B cell (primary cell): ENCODE measurements at regions not wholly inside any gene's neighbourhood (a gene's known extent, or its start where the extent isn't known, plus 50 kb on each side); places are given as distances from the start of the nearest gene placed in this dataset.

ENCODE experiments used
- ATAC-seq: fragments of 200-7000 bp; cut with Tn5 transposase; one replicate; pipeline ENCODE4 v1.10.0; 2021; ENCODE audit warnings: low read depth, mild to moderate bottlenecking, moderate number of reproducible peaks, moderate library complexity
- CTCF ChIA-PET: fragments of 350-600 bp; sonication (Branson Sonifier 250); formaldehyde crosslinking; loops from one replicate; lab custom pipeline; 2021; ENCODE audit warnings: antibody characterized with exemption, inconsistent platforms; lab: Charles Lee
- POLR2A ChIA-PET: fragments of 350-600 bp; sonication (Branson Sonifier 250); formaldehyde crosslinking; loops from one replicate; lab custom pipeline; 2021; ENCODE audit warnings: antibody characterized with exemption; lab: Charles Lee
- DNase-seq: peaks from one replicate; pipeline ENCODE4 v3.0.0; 2013
- H2AFZ ChIP-seq: 2 replicates; pipeline ENCODE4 v1.6.1; 2012; ENCODE audit warnings: mild to moderate bottlenecking, low read depth, low read length; ENCODE audit not compliant: insufficient read depth, poor library complexity, severe bottlenecking
- H3K27ac ChIP-seq, 2 donors: 1 replicate in 1 of 2; 2 replicates in 1 of 2; pipeline ENCODE4 v1.5.1; 2012 to 2013; ENCODE audit warnings: low read length in 2 of 2, mild to moderate bottlenecking in 2 of 2, moderate library complexity in 1 of 2
- H3K27me3 ChIP-seq, 4 experiments: fragments of 200-600 bp in 1 of 4; sonication (generic) in 1 of 4; replicated peaks in 1 of 4; 1 replicate in 2 of 4; 2 replicates in 2 of 4; pipeline versions ENCODE4 v1.6.1 to v1.7.0; 2013 to 2016; ENCODE audit warnings: low read length in 3 of 4, mild to moderate bottlenecking in 2 of 4, mixed read lengths in 1 of 4, moderate library complexity in 1 of 4; ENCODE audit not compliant: insufficient read depth in 4 of 4, control insufficient read depth in 3 of 4; ENCODE audit errors: control extremely low read depth in 1 of 4
- H3K36me3 ChIP-seq, 2 experiments: replicated peaks in 1 of 2; 1 replicate in 1 of 2; 2 replicates in 1 of 2; pipeline versions ENCODE4 v1.6.1 to v1.7.1; 2013; ENCODE audit warnings: low read length in 1 of 2; ENCODE audit not compliant: insufficient read depth in 2 of 2, control insufficient read depth in 1 of 2; ENCODE audit errors: control extremely low read depth in 1 of 2, extremely low read depth in 1 of 2
- H3K4me1 ChIP-seq, 2 donors: fragments of 200-600 bp in 1 of 2; sonication (generic) in 1 of 2; 1 replicate in 1 of 2; 2 replicates in 1 of 2; pipeline versions ENCODE4 v1.5.1 to v1.6.1; 2013 to 2017; ENCODE audit warnings: low read length in 2 of 2; ENCODE audit not compliant: control insufficient read depth in 2 of 2, insufficient read depth in 2 of 2
- H3K4me2 ChIP-seq: replicated peaks from 2 replicates; pipeline ENCODE3; 2012; ENCODE audit warnings: mild to moderate bottlenecking, low read depth, low read length; ENCODE audit not compliant: poor library complexity, severe bottlenecking
- H3K4me3 ChIP-seq, 5 experiments: fragments of 200-600 bp in 1 of 5; sonication (generic) in 1 of 5; 1 replicate in 3 of 5; 2 replicates in 2 of 5; pipeline versions ENCODE4 v1.5.1 to v1.7.0; 2011 to 2016; ENCODE audit warnings: low read length in 4 of 5, mild to moderate bottlenecking in 4 of 5, low read depth in 2 of 5, control low read depth in 1 of 5, moderate library complexity in 1 of 5; ENCODE audit not compliant: insufficient read depth in 1 of 5; ENCODE audit errors: control extremely low read depth in 1 of 5, extremely low read depth in 1 of 5
- H3K79me2 ChIP-seq: fragments of 200-600 bp; sonication (generic); one replicate; pipeline ENCODE4 v1.6.0; 2016; ENCODE audit warnings: low read length; ENCODE audit not compliant: control insufficient read depth, insufficient read depth
- H3K9ac ChIP-seq: fragments of 200-600 bp; sonication (generic); 2 replicates; pipeline ENCODE4 v1.6.1; 2017; ENCODE audit warnings: mild to moderate bottlenecking, low read length, moderate library complexity
- H3K9me3 ChIP-seq, 3 donors: one replicate each; pipeline versions ENCODE4 v1.6.1 to v1.7.1; 2013; ENCODE audit warnings: low read length in 2 of 3; ENCODE audit not compliant: control insufficient read depth in 2 of 3, insufficient read depth in 1 of 3; ENCODE audit errors: control extremely low read depth in 1 of 3
- H4K20me1 ChIP-seq: 2 replicates; pipeline ENCODE4 v1.6.0; 2012; ENCODE audit warnings: mild to moderate bottlenecking, low read length; ENCODE audit not compliant: insufficient read depth, control insufficient read depth, poor library complexity, severe bottlenecking
- H3K27ac Mint-ChIP-seq: one replicate; pipeline ENCODE4 v1.8.0; 2021; ENCODE audit warnings: mixed read lengths
- H3K27me3 Mint-ChIP-seq: one replicate; pipeline ENCODE4 v1.8.0; 2021; ENCODE audit warnings: mixed read lengths
- H3K4me1 Mint-ChIP-seq: one replicate; pipeline ENCODE4 v1.8.0; 2021; ENCODE audit warnings: mixed read lengths
- H3K4me3 Mint-ChIP-seq: one replicate; pipeline ENCODE4 v1.8.0; 2021; ENCODE audit warnings: mixed read lengths
- H3K9me3 Mint-ChIP-seq: one replicate; pipeline ENCODE4 v1.8.0; 2022; ENCODE audit warnings: mixed read lengths; ENCODE audit not compliant: insufficient read depth
- EZH2 ChIP-seq: IDR thresholded peaks from 2 replicates; pipeline ENCODE4 v1.6.1; 2012; ENCODE audit warnings: borderline replicate concordance, low read depth, mild to moderate bottlenecking, moderate library complexity, low read length; ENCODE audit not compliant: insufficient read depth, poor library complexity, severe bottlenecking
- WGBS: methylation state at CpG from one replicate; pipeline ENCODE4 v1.1.5; 2013; ENCODE audit warnings: missing lambda C conversion rate; ENCODE audit not compliant: insufficient coverage; 5-methylcytosine and 5-hydroxymethylcytosine counted together
- intact Hi-C: fragments of 100-400 bp; cut with micrococcal nuclease; formaldehyde crosslinking; loops from one replicate; pipeline ENCODE4 v1.10.0; 2022
- TF ChIP-seq, protein P1 (sequence below): fragments of 200-600 bp; IDR thresholded peaks from one replicate; pipeline ENCODE4 v1.8.0; 2022; ENCODE audit warnings: antibody characterized with exemption, mild to moderate bottlenecking

DNA sequence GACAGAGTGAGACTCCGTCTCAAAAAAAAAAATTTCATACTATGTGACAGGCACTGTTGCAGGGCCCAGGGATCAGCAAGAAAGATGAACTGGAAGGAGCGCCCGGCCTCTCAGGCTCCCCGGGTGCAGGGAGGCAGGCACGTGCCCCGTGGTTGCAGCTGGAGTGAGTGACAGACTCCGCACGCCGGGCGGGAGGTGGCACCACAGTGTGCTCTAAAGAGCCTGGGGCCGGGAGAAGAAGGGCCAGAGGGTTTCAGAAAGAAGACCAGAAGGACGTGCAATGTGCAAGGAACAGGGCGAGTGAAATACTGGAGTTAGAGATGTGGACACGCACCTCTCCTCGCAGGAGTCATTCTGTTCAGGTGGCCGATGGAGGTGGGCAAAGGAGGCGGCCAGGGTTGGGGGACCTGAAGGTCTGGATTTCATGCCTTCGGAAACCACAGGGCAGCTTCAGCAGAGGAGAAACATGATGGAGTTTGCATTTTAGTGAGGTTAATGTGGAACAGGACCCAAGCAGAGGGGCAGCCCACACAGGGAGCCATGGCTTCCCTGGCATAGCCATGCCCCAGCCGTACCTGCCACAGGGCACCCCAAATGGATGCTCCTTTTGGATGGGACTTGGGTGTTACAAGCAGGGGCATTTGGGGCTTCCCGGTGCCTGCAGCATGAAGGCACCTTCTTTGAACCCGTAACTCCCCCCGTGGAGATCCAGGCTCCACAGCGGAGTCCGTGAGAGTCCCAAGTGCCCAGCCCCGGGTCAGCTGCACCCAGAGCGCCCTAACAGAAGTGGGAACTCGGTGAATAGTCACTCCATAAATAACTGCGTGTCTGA lies 226.2 kb downstream of the ERMARD start:
- no peak overlapping the region for H3K27ac Mint-ChIP-seq

More for the DNA sequence above, 226.2 kb downstream of the ERMARD start:
- WGBS = 90% methylated on average over 26 of the region's 28 CpGs
- Histone ChIP-seq H3K4me1 (no peaks in the 10 kb centered on the region), H3K79me2 (no peaks in the 10 kb centered on the region), H2AFZ (no peak overlapping the region), H3K9me3 (no peaks in the 10 kb centered on the region), H3K27me3 (no peaks in the 10 kb centered on the region), H4K20me1 (no peaks in the 10 kb centered on the region), H3K36me3 (no peaks in the 10 kb centered on the region), H3K27ac (no peak overlapping the region), H3K4me2 (no peak overlapping the region), H3K4me3 (no peak overlapping the region), H3K9ac (no peak overlapping the region)
- Mint-ChIP-seq H3K4me3 (no peak overlapping the region), H3K27me3 (peaks cover 8% of the 10 kb centered on the region), H3K9me3 (no peaks in the 10 kb centered on the region), H3K4me1 (no peaks in the 10 kb centered on the region)
- ChIA-PET POLR2A (no interaction called here), CTCF (interaction anchor here (0.9 kb wide), 1 partner anchor 13 kb away, joined by 3 read pairs; no protein-coding TSS in a partner anchor)
- DNase-seq = no peak
- intact Hi-C loops = no loop called here
- no peak for ATAC-seq
- TF ChIP-seq, protein P1, sequence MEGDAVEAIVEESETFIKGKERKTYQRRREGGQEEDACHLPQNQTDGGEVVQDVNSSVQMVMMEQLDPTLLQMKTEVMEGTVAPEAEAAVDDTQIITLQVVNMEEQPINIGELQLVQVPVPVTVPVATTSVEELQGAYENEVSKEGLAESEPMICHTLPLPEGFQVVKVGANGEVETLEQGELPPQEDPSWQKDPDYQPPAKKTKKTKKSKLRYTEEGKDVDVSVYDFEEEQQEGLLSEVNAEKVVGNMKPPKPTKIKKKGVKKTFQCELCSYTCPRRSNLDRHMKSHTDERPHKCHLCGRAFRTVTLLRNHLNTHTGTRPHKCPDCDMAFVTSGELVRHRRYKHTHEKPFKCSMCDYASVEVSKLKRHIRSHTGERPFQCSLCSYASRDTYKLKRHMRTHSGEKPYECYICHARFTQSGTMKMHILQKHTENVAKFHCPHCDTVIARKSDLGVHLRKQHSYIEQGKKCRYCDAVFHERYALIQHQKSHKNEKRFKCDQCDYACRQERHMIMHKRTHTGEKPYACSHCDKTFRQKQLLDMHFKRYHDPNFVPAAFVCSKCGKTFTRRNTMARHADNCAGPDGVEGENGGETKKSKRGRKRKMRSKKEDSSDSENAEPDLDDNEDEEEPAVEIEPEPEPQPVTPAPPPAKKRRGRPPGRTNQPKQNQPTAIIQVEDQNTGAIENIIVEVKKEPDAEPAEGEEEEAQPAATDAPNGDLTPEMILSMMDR = no peak
- TF ChIP-seq EZH2 = no peak
